Muscle layer of duodenum (tissue), 2 donors: ENCODE measurements at regions not wholly inside any gene's neighbourhood (a gene's known extent, or its start where the extent isn't known, plus 50 kb on each side); places are given as distances from the start of the nearest gene placed in this dataset.

Experiments
- H3K27ac ChIP-seq: one replicate; pipeline ENCODE4 v1.7.0; 2013; ENCODE audit warnings: mild to moderate bottlenecking, low read length
- H3K27me3 ChIP-seq: one replicate; pipeline ENCODE4 v1.7.0; 2013; ENCODE audit warnings: low read depth, mild to moderate bottlenecking, control low read depth, low read length
- H3K36me3 ChIP-seq, 2 donors: one replicate each; pipeline ENCODE4 v1.7.0; 2013; ENCODE audit warnings: low read length in 2 of 2, control low read depth in 1 of 2, mild to moderate bottlenecking in 1 of 2; ENCODE audit not compliant: insufficient read depth in 2 of 2, control insufficient read depth in 1 of 2
- H3K4me1 ChIP-seq, 2 donors: one replicate each; pipeline ENCODE4 v1.7.0; 2013; ENCODE audit warnings: low read length in 2 of 2, mild to moderate bottlenecking in 2 of 2, control low read depth in 1 of 2, moderate library complexity in 1 of 2; ENCODE audit not compliant: insufficient read depth in 2 of 2, control insufficient read depth in 1 of 2
- H3K4me3 ChIP-seq, 2 donors: one replicate each; pipeline ENCODE4 v1.7.0; 2013; ENCODE audit warnings: low read length in 2 of 2, low read depth in 1 of 2, mild to moderate bottlenecking in 1 of 2
- H3K9me3 ChIP-seq, 2 donors: one replicate each; pipeline ENCODE4 v1.7.0; 2013; ENCODE audit warnings: low read length in 2 of 2, control low read depth in 1 of 2, mild to moderate bottlenecking in 1 of 2; ENCODE audit not compliant: control insufficient read depth in 1 of 2
- donor health status: healthy.

GRCh38 chr16:60907645-60908044 lies 1128.6 kb downstream of the CDH8 start:
- Histone ChIP-seq H3K9me3 (no peaks in the 10 kb centered on the region), H3K4me1 (no peaks in the 10 kb centered on the region), H3K36me3 (no peaks in the 10 kb centered on the region), H3K4me3 (no peak overlapping the region), H3K27me3 (no peaks in the 10 kb centered on the region), H3K27ac (no peak overlapping the region)

- Histone ChIP-seq H3K27ac (no peak overlapping the region), H3K27me3 (no peaks in the 10 kb centered on the region), H3K4me3 (no peak overlapping the region), H3K9me3 (no peaks in the 10 kb centered on the region), H3K4me1 (no peaks in the 10 kb centered on the region), H3K36me3 (no peaks in the 10 kb centered on the region)
Measured at GRCh38 chr16:60905811-60906210, 1130.4 kb downstream of the CDH8 start.

- Histone ChIP-seq H3K9me3 (no peaks in the 10 kb centered on the region), H3K4me1 (no peaks in the 10 kb centered on the region), H3K27ac (no peak overlapping the region), H3K36me3 (no peaks in the 10 kb centered on the region), H3K4me3 (no peak overlapping the region), H3K27me3 (no peaks in the 10 kb centered on the region)
Measured at GRCh38 chr16:60902114-60902513, 1134.1 kb downstream of the CDH8 start.

GRCh38 chr16:60882816-60883215 lies 1153.4 kb downstream of the CDH8 start:
- Histone ChIP-seq H3K36me3 (no peaks in the 10 kb centered on the region), H3K27me3 (no peaks in the 10 kb centered on the region), H3K9me3 (peaks cover 0 to 6% of the 10 kb centered on the region in 2 donors), H3K27ac (no peak overlapping the region), H3K4me1 (no peaks in the 10 kb centered on the region), H3K4me3 (no peak overlapping the region)

GRCh38 chr16:60852635-60853034 lies 1183.6 kb downstream of the CDH8 start:
- Histone ChIP-seq H3K36me3 (no peaks in the 10 kb centered on the region), H3K4me1 (no peaks in the 10 kb centered on the region), H3K27me3 (no peaks in the 10 kb centered on the region), H3K9me3 (no peaks in the 10 kb centered on the region), H3K4me3 (no peak overlapping the region), H3K27ac (no peak overlapping the region)

GRCh38 chr16:60821661-60822060 lies 1214.6 kb downstream of the CDH8 start:
- Histone ChIP-seq H3K27ac (no peak overlapping the region), H3K4me3 (no peak overlapping the region), H3K4me1 (no peaks in the 10 kb centered on the region), H3K9me3 (no peaks in the 10 kb centered on the region), H3K36me3 (no peaks in the 10 kb centered on the region), H3K27me3 (no peaks in the 10 kb centered on the region)

- H3K36me3 ChIP-seq, result no peaks in the 10 kb centered on the region
- no peak overlapping the region for H3K4me3 ChIP-seq
- H3K27ac ChIP-seq, result no peak overlapping the region
- no peaks in the 10 kb centered on the region for H3K27me3 ChIP-seq
- no peaks in the 10 kb centered on the region for H3K9me3 ChIP-seq
- H3K4me1 ChIP-seq, result no peaks in the 10 kb centered on the region
Measured at GRCh38 chr16:60820361-60820760, 1215.9 kb downstream of the CDH8 start.

GRCh38 chr16:60818465-60818864 lies 1217.8 kb downstream of the CDH8 start:
- no peaks in the 10 kb centered on the region for H3K4me1 ChIP-seq
- H3K4me3 ChIP-seq, result no peak overlapping the region
- H3K27me3 ChIP-seq, result no peaks in the 10 kb centered on the region
- no peaks in the 10 kb centered on the region for H3K36me3 ChIP-seq
- H3K27ac ChIP-seq, result no peak overlapping the region
- no peaks in the 10 kb centered on the region for H3K9me3 ChIP-seq

- Histone ChIP-seq H3K4me3 (no peak overlapping the region), H3K4me1 (no peaks in the 10 kb centered on the region), H3K9me3 (no peaks in the 10 kb centered on the region), H3K36me3 (no peaks in the 10 kb centered on the region), H3K27ac (no peak overlapping the region), H3K27me3 (no peaks in the 10 kb centered on the region)
Measured at GRCh38 chr16:60816461-60816860, 1219.8 kb downstream of the CDH8 start.

GRCh38 chr16:60815865-60816264 lies 1220.4 kb downstream of the CDH8 start:
- no peaks in the 10 kb centered on the region for H3K27me3 ChIP-seq
- no peaks in the 10 kb centered on the region for H3K36me3 ChIP-seq
- no peak overlapping the region for H3K4me3 ChIP-seq
- peaks cover 0 to 5% of the 10 kb centered on the region in 2 donors for H3K4me1 ChIP-seq
- no peak overlapping the region for H3K27ac ChIP-seq
- H3K9me3 ChIP-seq, result no peaks in the 10 kb centered on the region

GRCh38 chr16:60815033-60815432 lies 1221.2 kb downstream of the CDH8 start:
- Histone ChIP-seq H3K27ac (no peak overlapping the region), H3K9me3 (no peaks in the 10 kb centered on the region), H3K4me3 (no peak overlapping the region), H3K36me3 (no peaks in the 10 kb centered on the region), H3K27me3 (no peaks in the 10 kb centered on the region), H3K4me1 (peaks cover 0 to 12% of the 10 kb centered on the region in 2 donors)

- no peaks in the 10 kb centered on the region for H3K36me3 ChIP-seq
- no peaks in the 10 kb centered on the region for H3K27me3 ChIP-seq
- no peaks in the 10 kb centered on the region for H3K9me3 ChIP-seq
- no peak overlapping the region for H3K4me3 ChIP-seq
- peaks cover 0 to 12% of the 10 kb centered on the region in 2 donors for H3K4me1 ChIP-seq
- H3K27ac ChIP-seq, result no peak overlapping the region
Measured at GRCh38 chr16:60811657-60812056, 1224.6 kb downstream of the CDH8 start.
